NCI-H128 (cell line): ENCODE measurements at regions not wholly inside any gene's neighbourhood (a gene's known extent, or its start where the extent isn't known, plus 50 kb on each side); places are given as distances from the start of the nearest gene placed in this dataset.

Source experiments
- DNase-seq: peaks from one replicate; lab custom pipeline; 2025; ENCODE audit not compliant: unreplicated experiment; lab: John Stamatoyannopoulos, UW

GRCh38 chr11:115958089-115959000, 454.1 kb upstream of the CADM1 start:
- no peak for DNase-seq

GRCh38 chr11:115955803-115956202, 451.6 kb upstream of the CADM1 start:
- DNase-seq, result no peak

- no peak for DNase-seq
Measured at GRCh38 chr11:115950660-115951059, 446.4 kb upstream of the CADM1 start.

- DNase-seq, result no peak
Measured at GRCh38 chr11:115944596-115944995, 440.4 kb upstream of the CADM1 start.

GRCh38 chr11:115942011-115942410, 437.8 kb upstream of the CADM1 start:
- no peak for DNase-seq

GRCh38 chr11:115941481-115941993, 437.3 kb upstream of the CADM1 start:
- no peak for DNase-seq

GRCh38 chr11:115941044-115941443, 436.8 kb upstream of the CADM1 start:
- DNase-seq, result no peak

GRCh38 chr11:115939731-115940421, 435.7 kb upstream of the CADM1 start:
- no peak for DNase-seq

- no peak for DNase-seq
Measured at GRCh38 chr11:115939104-115939730, 435.0 kb upstream of the CADM1 start.

GRCh38 chr11:115933564-115933963, 429.3 kb upstream of the CADM1 start:
- DNase-seq, result no peak

- no peak for DNase-seq
Measured at GRCh38 chr11:115931548-115932083, 427.4 kb upstream of the CADM1 start.

GRCh38 chr11:115930886-115931547, 426.8 kb upstream of the CADM1 start:
- DNase-seq, result no peak

GRCh38 chr11:115930291-115930690, 426.1 kb upstream of the CADM1 start:
- DNase-seq, result no peak

- DNase-seq, result no peak
Measured at GRCh38 chr11:115929618-115930129, 425.5 kb upstream of the CADM1 start.

- DNase-seq, result no peak
Measured at GRCh38 chr11:115928811-115929210, 424.6 kb upstream of the CADM1 start.

- no peak for DNase-seq
Measured at GRCh38 chr11:115927823-115928329, 423.7 kb upstream of the CADM1 start.

- no peak for DNase-seq
Measured at GRCh38 chr11:115926601-115927000, 422.4 kb upstream of the CADM1 start.

GRCh38 chr11:115926138-115926537, 421.9 kb upstream of the CADM1 start:
- DNase-seq, result no peak

GRCh38 chr11:115925568-115926090, 421.4 kb upstream of the CADM1 start:
- no peak for DNase-seq
